Activated CD4-positive, CD25-positive, alpha-beta regulatory T cell treated with anti-CD3 and anti-CD28 coated beads, Interleukin-2, amount 50 U/mL, for 72 hours (primary cell): ENCODE measurements at regions not wholly inside any gene's neighbourhood (a gene's known extent, or its start where the extent isn't known, plus 50 kb on each side); places are given as distances from the start of the nearest gene placed in this dataset.

Source experiments
- DNase-seq: peaks from one replicate; pipeline ENCODE4 v3.0.0; 2021

DNA sequence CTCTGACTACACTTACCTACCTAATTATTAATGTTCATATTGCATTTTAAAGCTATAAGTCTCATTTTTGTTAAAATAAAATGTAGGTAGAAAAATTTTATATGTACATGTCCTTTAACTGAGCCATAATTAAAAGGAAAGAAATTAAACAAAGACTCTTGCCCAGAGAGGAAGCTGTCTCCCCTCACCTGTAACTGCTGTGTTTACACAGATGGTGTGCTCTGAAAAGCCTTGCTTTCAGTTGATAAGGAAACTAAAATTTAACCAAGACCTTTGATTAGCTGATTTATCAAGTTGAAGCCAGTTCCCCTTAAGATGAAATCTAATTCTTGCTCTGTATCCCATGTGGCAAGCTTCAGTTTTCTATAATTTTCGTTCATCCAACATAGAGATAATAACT lies 213.5 kb downstream of the LYPLAL1 start:
- no peak for DNase-seq

DNA sequence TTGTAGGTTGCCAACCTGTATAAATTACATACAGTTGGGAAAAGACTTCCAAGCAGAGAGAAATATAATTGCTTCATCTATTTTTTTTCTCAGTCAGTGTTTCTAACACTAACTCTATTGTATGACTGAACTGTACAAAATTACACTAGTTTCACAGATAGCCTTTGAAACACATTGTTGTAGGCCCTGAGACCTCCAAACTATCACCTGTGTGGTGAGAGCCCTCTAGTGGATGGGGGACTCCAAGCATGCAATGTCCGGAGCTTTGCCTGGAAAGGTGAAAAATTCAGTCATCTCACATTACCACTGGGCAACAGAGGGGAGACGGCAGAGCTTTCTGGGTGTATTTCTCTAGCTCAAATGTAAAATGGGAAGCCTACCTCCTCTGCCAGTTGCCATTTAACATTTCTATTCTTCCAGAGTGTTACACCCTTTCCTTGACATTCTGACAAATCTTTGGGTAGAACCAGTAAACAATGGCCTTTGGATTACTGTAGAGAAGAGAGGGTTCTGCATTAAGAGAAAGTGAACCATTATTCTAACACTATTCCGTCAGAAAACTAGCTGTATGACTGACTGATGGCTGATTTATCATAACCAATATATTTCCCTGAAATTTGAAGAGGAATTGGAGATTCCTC lies 212.2 kb downstream of the LYPLAL1 start:
- DNase-seq, result no peak

DNA sequence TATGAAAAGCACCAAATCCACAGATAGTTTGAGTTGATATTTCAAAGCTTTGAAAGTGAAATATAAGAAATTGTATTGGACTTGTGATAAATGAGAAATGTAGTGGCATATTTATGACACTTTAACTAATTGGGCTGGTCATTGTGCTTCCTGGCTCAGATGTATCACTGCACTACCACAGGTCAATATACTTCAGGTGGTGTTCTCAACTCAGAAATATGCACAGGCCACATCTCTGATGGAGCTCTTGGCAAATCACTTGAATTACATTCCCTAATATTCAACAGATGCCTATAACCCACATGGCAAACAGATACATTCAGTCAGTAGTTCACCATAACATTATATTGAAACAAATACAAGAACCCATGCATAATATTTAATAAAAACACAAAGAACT lies 209.6 kb downstream of the LYPLAL1 start:
- no peak for DNase-seq

DNA sequence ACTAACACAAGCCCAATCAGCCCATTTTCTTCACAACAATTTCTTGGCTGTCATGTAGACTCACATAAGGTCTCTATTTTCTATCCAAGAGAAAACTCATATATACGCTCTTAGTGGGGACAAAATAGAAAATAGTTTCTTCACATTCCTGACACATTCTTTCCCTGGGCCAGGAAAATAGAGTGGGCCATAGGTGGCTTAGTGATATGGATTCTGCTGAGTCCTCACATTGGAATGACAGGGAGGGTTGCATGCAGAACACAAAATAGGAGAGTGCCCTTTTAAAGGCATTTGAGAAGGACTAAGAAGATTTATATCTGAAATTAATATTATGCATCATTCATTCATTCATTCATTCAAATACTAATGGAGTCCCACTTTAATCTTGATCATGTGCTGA lies 207.7 kb downstream of the LYPLAL1 start:
- no peak for DNase-seq

DNA sequence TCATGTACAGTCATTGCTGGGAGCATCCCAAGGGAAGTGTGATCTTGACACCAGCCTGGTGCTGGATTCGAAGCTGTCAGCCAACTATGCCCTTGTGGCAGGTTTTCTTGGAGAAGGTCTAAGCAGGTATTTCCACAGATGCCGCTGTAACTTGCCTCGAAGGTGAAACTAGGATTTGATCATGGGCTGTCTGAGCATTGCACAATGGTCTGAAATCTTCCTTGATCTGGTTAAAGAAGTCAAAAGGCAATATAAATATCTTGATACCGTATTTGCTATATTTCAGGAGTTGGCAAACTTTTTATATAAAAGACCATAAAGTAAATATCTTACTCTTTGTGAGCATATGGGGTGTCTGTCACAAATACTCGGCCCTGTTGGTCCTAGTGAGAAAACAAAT lies 206.8 kb downstream of the LYPLAL1 start:
- DNase-seq, result no peak

DNA sequence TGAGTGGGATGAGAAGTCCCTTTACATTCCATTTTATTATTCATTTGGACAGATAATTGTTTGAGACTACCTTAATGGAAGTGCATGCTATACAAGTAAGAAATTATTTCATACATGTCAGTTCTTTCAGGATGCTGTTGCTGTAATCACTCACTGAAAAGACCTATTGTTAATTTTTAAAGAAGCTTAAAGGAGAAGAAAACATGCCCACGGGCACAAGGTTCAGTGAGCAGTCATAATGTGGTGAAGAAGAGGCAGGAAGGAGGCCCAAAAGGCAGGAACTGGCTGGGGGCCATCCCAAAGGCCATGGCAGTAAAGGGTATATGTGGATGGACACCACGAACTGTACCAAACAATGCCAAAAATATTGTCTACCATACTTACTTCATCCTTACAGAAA lies 206.0 kb downstream of the LYPLAL1 start:
- no peak for DNase-seq

DNA sequence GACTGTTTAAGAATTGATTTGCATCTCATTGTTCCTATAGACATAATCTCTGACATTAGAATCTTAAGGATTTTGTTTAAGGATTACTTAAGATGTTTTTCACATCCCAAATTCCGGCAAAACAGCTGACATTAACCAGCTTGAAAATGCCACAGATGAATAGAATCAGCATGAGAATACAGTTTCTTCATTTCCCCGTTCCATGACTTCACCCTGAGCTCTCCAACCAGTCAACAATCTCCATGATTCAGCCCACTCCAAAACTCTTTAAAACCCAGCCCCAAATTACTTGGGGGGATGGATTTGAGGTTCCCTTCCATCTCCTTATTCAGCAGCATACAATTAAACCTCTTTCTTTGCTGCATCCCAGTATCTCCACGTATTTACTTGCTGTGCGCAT lies 201.0 kb downstream of the LYPLAL1 start:
- DNase-seq, result no peak

DNA sequence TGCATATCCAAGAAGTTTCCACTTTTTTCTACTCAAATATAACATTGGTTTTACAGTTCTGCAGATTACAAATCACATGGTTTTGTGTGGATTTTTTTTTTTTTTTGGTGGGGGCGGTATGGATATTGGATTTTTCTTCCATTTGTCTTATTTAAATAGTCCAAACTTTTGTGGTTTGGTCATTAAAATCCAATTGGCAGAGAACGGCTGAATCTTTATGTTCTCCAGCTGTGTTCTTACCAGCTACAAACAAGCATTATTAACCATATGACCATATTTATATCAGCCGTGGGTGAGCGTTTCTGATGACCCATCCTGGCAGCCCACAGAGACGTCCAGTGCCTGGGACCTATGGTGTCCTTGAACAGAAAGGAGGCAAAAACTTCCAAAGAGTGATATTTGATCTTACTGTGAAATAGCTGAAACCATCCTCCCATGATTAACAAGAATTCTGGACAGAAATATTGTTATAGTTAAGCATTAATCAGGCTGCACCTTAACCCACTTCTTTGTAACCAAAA lies 200.4 kb downstream of the LYPLAL1 start:
- no peak for DNase-seq

DNA sequence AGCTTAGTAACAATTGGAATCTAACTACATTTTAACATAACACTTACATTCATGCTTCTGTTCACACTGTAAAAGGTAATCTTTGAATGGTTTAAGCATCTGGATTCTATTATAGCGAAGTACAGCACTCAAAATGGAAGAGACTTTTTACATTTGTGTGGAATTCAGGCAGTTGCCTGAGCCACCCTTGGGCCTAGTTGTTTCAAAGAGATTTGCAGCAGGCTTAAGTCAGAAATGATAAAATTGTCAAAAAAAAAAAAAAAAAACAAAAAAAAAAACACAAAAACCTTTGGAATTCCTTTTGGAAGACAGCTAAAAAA lies 199.9 kb downstream of the LYPLAL1 start:
- no peak for DNase-seq

DNA sequence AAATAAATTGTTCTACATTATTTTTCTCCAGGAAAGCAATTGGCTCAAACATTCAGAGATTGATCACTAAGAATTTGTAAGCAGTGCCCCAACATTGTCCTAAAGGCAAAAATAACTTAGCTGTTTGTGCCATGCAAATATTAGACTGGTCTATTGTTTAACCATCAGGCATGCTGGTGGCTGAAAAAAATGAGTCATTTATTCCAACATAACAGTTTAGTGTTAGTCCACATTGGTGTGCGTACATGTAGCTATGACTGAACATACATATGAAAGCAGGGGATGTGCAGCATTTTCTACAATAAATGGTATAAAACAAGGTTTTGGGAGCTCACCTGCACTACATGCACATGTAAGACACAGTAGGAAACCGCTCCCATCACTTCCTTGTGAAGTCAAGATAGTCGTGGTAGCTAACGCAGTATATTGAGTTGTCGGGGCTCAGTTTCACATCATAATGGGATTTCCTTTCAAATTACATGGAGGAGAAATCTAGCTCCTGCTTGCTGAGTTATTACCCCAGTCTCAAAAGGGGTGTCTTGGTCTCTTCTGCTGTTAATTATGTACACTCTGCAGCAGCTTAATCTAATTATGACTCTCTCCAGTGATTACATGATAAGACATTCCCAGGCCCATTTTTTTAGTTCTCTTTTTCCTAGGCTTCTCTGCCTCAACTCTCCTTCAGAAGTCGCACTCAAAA lies 199.4 kb downstream of the LYPLAL1 start:
- DNase-seq, result no peak

DNA sequence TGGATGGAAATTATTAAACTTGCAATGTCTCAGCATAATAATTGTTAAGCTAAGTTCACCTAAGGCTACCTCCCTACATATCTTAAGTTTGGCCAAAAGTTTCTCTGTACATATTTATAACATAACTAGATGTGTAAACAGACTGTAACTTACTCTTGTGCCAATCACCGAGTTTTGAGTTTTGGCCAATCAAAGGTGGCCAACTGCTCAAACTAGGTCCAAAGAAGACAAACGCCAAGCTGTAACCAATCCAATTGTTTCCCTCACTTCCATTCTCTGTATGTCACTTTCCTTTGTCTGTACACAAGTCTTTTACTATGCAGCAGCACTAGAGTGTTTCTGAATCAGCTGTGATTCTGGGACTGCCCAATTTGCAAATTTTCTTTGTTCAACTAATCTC lies 197.8 kb downstream of the LYPLAL1 start:
- no peak for DNase-seq

DNA sequence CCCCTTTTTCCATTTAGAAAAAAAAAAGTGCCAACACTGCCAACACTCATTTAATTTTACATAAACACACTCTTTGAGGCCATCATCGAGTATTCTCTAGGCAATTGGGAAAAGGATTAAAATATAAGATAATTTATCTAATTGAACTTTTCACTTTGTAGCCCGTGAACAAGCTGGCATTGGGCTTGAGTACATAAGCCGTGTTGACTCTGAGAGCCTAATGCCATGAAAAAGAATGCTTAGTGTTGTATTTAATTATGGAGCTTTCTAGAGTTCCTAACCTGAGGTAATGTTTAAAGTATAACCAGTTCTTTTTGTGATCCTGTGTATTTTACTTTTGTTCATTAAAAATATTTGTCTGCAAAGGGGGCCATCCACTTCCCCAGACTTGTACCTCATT lies 193.8 kb downstream of the LYPLAL1 start:
- DNase-seq, result no peak

DNA sequence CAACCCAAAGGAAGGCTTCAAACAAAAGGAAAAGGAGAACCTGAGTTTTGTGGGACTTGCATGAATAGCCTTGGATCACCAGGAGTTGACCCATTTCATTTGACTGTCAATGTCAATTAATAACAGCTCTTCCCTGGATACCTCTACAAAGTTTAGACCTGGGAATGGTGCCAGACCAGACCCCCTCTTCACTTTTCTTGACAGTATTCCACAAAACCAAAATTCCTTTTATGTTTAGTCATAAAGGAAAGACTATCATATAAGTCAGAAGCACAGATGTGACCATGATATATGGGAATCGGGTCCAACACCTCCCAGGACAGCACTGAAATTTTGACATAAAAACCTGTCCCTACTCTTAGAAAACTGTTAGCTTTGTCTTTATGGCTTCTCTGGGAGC lies 191.8 kb downstream of the LYPLAL1 start:
- DNase-seq, result no peak

DNA sequence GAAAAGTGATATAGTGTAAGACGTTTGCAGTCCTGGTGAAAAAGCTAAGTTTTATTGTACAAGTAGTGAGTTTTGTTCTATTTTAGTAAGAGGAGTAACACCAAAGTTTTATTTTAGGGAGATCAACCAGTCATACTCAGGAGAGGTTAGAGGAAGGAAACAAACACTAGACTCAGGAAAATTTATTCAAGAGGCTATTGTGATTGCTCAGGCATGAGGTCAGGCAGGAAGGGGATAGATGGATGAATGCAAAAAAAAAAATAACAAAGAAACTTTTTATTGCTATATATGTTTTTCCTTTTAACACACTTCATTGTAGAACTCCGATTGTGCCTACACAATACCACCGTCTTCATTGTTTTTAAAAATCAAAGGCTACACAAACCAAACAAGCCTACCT lies 189.0 kb downstream of the LYPLAL1 start:
- DNase-seq, result no peak

DNA sequence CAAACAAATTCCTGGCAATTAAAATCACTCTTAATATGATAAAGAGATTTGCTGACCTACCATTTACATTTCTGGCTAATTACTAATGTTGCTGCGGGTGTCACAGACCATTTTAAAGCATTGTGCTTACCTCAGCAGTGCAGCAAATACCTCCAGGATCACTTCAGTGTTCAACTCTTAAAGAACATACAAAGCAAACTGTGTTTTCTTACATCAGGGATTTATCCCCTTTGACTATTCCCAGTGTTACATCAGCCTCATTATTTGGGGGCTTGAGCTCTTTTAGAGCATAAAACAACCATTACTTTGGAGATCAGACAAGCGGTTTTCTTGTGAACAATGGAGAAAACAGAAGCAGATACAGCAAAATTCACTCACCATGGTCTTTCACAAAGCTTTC lies 185.4 kb downstream of the LYPLAL1 start:
- no peak for DNase-seq

DNA sequence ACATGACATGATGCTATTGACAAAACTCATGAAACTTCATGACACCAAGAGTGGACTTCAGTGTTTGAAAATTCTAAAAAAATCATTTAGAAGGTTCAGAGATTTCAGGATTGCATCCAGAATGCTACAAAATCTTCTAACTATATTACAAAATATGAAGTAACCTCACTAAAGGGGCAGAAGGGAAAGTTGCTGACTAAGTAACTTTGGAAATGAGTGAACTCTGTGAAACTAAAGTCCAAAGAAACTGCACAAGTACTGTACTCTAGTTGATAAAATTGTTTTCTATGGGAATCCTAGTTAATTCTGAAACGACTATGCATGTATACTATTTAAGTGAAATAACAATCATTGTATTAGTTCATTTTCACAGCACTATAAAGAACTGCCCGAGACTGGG lies 184.4 kb downstream of the LYPLAL1 start:
- DNase-seq, result no peak

DNA sequence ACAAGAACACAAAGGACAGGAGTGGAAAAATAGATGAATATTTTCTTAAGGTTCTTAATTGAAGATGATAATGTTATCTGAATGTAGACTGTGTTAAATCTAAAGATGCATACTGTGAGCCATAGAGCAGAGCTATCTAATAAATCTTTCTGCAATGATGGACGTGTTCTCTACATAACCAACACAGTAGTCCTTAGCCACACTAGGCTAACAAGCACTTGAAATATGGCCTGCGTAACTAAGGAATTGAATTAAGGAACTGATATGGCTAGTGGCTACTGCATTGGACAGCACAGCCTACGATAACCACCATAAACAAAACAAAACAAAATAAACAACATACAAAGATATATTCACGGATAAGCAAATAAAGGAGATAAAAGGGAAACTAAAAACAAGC lies 181.3 kb downstream of the LYPLAL1 start:
- DNase-seq, result no peak

DNA sequence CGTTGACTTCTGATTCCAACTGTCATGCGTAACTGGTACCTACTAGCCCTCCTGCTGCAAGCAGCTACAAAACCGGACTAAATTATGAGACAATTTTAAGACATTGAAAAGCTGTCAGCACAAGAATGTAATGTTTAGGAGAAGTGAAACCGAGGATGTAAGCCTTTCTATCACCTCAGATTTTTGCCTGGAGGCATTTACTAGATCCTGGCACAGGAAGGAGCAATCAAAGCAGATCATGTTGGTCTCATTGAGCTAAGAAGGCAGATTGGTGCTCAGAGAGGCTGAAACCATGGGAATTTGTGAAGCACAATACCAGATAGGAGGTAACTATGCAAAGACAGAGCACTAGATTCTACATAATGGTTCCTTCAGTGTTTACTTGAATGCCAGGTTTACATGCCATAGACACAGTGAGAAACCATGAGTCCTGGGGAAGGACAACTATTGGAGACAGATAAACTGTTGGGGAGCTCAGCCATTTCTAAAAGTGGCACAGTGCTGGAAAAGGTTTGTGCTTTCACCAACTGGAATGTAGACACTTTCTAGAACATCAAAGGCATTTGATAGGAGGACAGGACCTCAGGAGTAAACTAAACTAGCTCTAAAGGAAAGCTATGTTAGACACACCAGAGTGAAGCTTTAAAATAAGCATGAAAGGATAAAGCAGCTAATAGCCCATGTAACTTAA lies 179.4 kb downstream of the LYPLAL1 start:
- DNase-seq, result no peak

DNA sequence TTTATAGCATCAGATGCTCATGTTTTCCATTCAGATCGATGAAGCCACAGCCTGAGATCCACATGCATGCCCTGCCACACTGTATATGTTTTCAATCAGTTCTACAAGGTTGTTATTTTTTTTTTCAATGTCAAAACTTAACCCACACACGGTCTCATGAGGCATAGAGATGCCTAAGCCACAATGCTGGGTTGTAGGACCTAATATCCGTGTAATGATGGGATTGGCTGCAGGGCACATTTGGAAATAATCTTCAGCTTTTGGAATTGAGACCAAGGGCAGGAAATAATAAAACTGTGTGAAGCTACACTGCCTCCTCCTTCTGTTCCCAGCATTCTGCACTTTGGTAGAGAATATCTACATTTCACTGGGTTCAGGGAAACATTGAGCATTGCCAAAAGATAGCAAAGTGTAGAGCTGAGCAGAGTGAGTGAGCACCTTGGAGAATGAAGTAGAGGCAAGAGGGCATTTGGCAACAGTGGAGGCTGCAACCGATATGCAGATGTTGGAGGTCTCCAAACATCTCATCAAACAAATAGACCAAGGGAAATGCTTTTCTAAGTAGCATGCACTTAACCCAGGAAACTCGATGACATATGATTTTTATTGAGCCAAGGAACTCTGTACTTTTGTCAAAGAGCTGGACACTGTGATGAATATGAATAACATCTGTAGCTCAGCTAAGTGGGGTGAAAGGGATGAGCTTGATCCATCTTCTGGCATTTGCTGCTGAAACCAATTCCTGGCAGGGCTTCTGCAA lies 176.7 kb downstream of the LYPLAL1 start:
- no peak for DNase-seq

DNA sequence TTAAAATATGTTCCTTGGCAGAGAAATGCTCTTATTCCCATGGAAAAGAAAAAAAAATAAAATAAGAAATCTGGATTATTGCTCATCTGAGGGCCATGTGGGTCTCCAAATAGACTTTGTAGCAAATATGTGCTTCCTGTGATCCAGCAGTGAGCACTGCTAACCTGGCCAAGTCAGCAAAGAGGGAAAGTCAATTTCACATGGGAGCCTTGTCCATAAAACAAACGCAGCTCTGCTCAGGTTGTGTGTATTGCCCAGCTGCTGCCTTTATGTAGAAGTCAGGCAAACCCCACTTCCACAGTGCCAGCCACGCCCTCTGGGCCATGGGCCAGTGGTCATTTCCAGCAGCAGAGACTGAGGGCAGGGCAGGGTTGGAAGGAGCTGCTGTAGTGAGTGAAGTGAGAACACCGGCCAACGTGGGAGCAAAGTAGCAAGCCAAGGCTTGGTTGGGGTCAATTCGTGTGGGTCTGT lies 174.3 kb downstream of the LYPLAL1 start:
- DNase-seq, result no peak

DNA sequence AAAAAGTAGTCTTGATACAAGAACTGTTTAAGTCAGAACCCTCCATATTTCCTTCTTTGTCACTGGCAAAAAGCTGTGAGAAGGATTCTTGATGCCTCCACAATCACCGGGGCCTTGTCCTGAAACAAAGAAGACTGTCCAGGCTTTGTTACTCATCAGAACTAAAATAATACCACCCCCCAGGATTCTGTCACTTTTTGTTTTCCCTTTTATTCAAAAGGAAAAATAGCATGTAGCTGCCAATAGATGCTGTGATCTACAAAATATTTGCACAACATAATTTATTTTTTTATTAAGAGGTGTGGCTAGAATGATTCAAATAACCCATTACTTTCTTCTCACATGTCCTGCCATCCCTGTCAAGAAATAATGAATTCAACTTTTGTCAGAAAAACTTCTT lies 173.7 kb downstream of the LYPLAL1 start:
- no peak for DNase-seq

DNA sequence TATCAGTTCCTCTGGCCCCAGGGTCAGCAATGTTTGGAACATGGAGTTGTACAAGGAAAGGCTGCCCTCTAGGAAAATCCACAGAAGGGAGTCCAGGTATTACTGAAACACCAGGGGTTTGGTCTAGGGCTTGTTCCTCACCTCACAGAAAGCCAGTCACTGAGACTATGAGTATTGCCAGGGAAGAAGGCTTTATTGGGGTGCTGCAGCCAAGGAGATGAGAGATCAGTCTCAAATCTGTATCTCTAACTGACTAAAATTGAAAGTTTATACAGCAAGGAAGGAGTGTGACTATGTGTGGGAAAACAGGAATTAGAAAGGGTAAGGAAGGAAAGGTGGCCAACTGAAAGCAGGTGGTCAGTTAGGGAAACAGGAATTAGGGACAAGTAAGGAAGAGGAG lies 172.3 kb downstream of the LYPLAL1 start:
- DNase-seq, result no peak

DNA sequence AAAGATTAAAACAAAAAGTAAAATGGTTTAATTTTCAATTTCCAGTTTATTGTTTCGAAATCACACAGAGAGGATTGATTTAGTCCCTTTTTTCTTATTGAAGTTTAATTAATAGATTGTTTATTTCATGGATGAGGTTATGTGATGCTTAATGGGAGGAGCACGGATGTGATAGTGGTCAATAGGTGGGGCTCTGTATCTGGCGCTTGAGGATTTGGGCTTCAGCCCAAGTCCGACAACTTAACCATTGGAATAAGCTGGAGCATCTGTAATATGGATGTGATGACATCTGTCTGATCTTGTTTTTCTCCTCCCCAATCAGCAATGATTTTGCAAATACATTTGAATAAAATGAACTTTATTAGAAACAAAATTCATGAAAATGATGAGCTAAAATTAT lies 169.2 kb downstream of the LYPLAL1 start:
- DNase-seq, result no peak

DNA sequence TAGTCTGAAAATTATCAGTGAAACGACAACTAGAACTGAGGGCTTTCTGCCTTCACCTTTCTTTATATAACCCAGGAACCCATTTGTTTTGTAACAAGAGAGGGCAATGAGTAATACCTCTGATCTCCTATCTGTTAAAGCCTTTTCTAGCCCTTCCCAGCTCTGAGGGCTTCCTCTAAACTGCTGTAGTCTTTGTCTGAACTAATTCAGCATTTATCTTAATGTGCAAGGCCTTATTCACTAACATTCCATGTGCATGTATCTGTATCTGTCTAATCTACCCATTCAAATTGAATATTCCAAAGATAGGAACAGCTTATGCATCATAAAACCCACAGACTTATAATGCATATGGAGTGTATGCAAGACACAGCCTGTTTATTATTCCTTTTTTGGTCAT lies 167.1 kb downstream of the LYPLAL1 start:
- DNase-seq, result no peak
